ENCODE measurements at regions not wholly inside any gene's neighbourhood (a gene's known extent, or its start where the extent isn't known, plus 50 kb on each side); places are given as distances from the start of the nearest gene placed in this dataset.

- no peak overlapping the region for H2BK5ac ChIP-seq (ENCODE audit: low read depth, low read length)
- no peaks in the 10 kb centered on the region for H3K79me2 ChIP-seq (ENCODE audit: control insufficient read depth in 1 of 2, insufficient read depth in 2 of 2, low read length in 2 of 2)
- no peak overlapping the region for H3K23ac ChIP-seq (ENCODE audit: insufficient read length)
- no peak overlapping the region for H3K9ac ChIP-seq (replicated peaks in 1 of 4; ENCODE audit: extremely low read depth in 1 of 4, low read depth in 3 of 4, low read length in 3 of 4)
- H3K9me3 ChIP-seq (ENCODE audit: insufficient read depth in 2 of 2, low read depth in 1 of 2, low read length in 1 of 2): peaks cover 0 to 11% of the 10 kb centered on the region in 2 experiments; a peak in 1 of 4 replicates
- H3K4me2 ChIP-seq (ENCODE audit: insufficient read depth in 1 of 2, low read depth in 2 of 2, low read length in 2 of 2): no peak overlapping the region
- H4K20me1 ChIP-seq (replicated peaks in 1 of 2; ENCODE audit: control insufficient read depth in 1 of 2, insufficient read depth in 2 of 2, low read length in 2 of 2): no peaks in the 10 kb centered on the region
- H3K36me3 ChIP-seq (ENCODE audit: control insufficient read depth in 2 of 4, insufficient read depth in 4 of 4, low read length in 3 of 4): no peaks in the 10 kb centered on the region
- no peak overlapping the region for H3K14ac ChIP-seq (ENCODE audit: insufficient read length)
- no peak overlapping the region for H2BK20ac ChIP-seq (ENCODE audit: low read length)
- no peak overlapping the region for H2BK12ac ChIP-seq (ENCODE audit: low read depth, low read length)
- no peak overlapping the region for H3K4me3 ChIP-seq (ENCODE audit: extremely low read depth in 1 of 4, insufficient read depth in 2 of 4, low read depth in 3 of 4, low read length in 4 of 4)
- TF ChIP-seq CTCF (IDR thresholded peaks at IDR 0.05; ENCODE audit: control extremely low read depth in 1 of 3, insufficient read depth in 1 of 3, low read depth in 1 of 3, low read length in 3 of 3) (peak in 2 of 3 experiments; percentile 32 to 64; a peak in 2 of 4 replicates), NANOG (IDR thresholded peaks at IDR 0.05; ENCODE audit: insufficient read depth, low read depth, low read length, poor library complexity, severe bottlenecking) (no peak), RAD21 (IDR thresholded peaks at IDR 0.05 in 1 of 2, conservative IDR thresholded peaks at IDR 0.05 in 1 of 2; ENCODE audit: low read depth in 2 of 2, low read length in 2 of 2) (peak; percentile 40 to 51; a peak in 3 of 4 replicates), PHF8 (conservative IDR thresholded peaks at IDR 0.05; ENCODE audit: low read depth, low read length) (no peak), MAX (IDR thresholded peaks at IDR 0.05) (peak; percentile 43; the same call in 1 of the 2 replicates)
- no peak overlapping the region for H3K56ac ChIP-seq (replicated peaks; ENCODE audit: insufficient read length, low read depth, low read length)
- H3K4me1 ChIP-seq (replicated peaks in 1 of 4; ENCODE audit: control insufficient read depth in 3 of 4, insufficient read depth in 4 of 4, low read length in 3 of 4): peaks cover 0 to 3% (median 0%) of the 10 kb centered on the region in 4 experiments; a peak in 1 of 7 replicates
- ChIA-PET POLR2A (ENCODE audit: partially characterized antibody) (no interaction called here), CTCF (ENCODE audit: partially characterized antibody) (interaction anchor here (0.6 to 2.6 kb wide), 15 partner anchors 7 to 519 kb away, joined by 3 to 15 read pairs (median 3); no protein-coding TSS in a partner anchor)
- no peak overlapping the region for H3K18ac ChIP-seq (ENCODE audit: extremely low read depth, low read length)
- no peak overlapping the region for H4K5ac ChIP-seq (ENCODE audit: insufficient read length, low read depth, low read length)
- DNase-seq (ENCODE audit: low read depth in 1 of 2, low spot score in 2 of 2) (no peak), FAIRE-seq (peak; percentile 62)
- no peak overlapping the region for H3K4ac ChIP-seq (replicated peaks; ENCODE audit: insufficient read length, low read depth, low read length)
- no peak overlapping the region for H4K91ac ChIP-seq (replicated peaks; ENCODE audit: insufficient read length, low read length)
- H2AK5ac ChIP-seq (ENCODE audit: low read depth, low read length): no peak overlapping the region
- WGBS, 2 experiments (ENCODE audit: extremely low coverage in 1 of 2, insufficient coverage in 1 of 2, insufficient read length in 1 of 2, insufficient replicate concordance in 2 of 2, low coverage in 1 of 2, low lambda C conversion rate in 2 of 2, missing lambda C conversion rate in 1 of 2): 79% methylated on average over 1 of the region's 1 CpG; no CpG with 5 or more reads in 1 of the 2 experiments
- no peaks in the 10 kb centered on the region for H3K23me2 ChIP-seq (ENCODE audit: low read depth, low read length)
- no peaks in the 10 kb centered on the region for H3K79me1 ChIP-seq (ENCODE audit: low read depth, low read length)
- H2BK15ac ChIP-seq (ENCODE audit: low read length): no peak overlapping the region
- H3K27ac ChIP-seq (ENCODE audit: low read depth, low read length): no peak overlapping the region
- H2BK120ac ChIP-seq (replicated peaks; ENCODE audit: low read depth, low read length): no peak overlapping the region
- H4K8ac ChIP-seq (ENCODE audit: extremely low read depth, insufficient read depth, low read length): no peak overlapping the region
- no peak overlapping the region for H2AFZ ChIP-seq (ENCODE audit: low read length)
- H3K27me3 ChIP-seq (replicated peaks in 1 of 4; ENCODE audit: control insufficient read depth in 3 of 4, extremely low read depth in 1 of 4, insufficient read depth in 3 of 4, low read length in 3 of 4): no peaks in the 10 kb centered on the region
These were observed 72.0 kb upstream of the LSAMP start for GRCh38 chr3:116517308-116517707.

Data from H1 (cell line).